Activated CD4-positive, alpha-beta T cell treated with anti-CD3 and anti-CD28 coated beads, Interleukin-2, amount 50 U/mL, for 4 hours (primary cell): ENCODE measurements at regions not wholly inside any gene's neighbourhood (a gene's known extent, or its start where the extent isn't known, plus 50 kb on each side); places are given as distances from the start of the nearest gene placed in this dataset.

Experiments
- DNase-seq, 2 experiments: peaks; one replicate each; pipeline ENCODE4 v3.0.0-alpha.2; 2020

GRCh38 chr13:39100996-39101738, 62.9 kb downstream of the NHLRC3 start:
- no peak for DNase-seq

- no peak for DNase-seq
These were observed 64.8 kb downstream of the NHLRC3 start for GRCh38 chr13:39102981-39103490.

GRCh38 chr13:39105110-39105509, 66.9 kb downstream of the NHLRC3 start:
- no peak for DNase-seq

- no peak for DNase-seq
These were observed 68.2 kb downstream of the NHLRC3 start for GRCh38 chr13:39106216-39107005.

- DNase-seq = no peak
These were observed 69.3 kb downstream of the NHLRC3 start for GRCh38 chr13:39107561-39107960.

- DNase-seq = no peak
These were observed 70.5 kb downstream of the NHLRC3 start for GRCh38 chr13:39108783-39109182.

- DNase-seq = no peak
These were observed 72.4 kb downstream of the NHLRC3 start for GRCh38 chr13:39110518-39111097.

GRCh38 chr13:39111145-39111544, 72.9 kb downstream of the NHLRC3 start:
- no peak for DNase-seq

- DNase-seq = no peak
These were observed 81.2 kb downstream of the NHLRC3 start for GRCh38 chr13:39119422-39119821.

GRCh38 chr13:39123578-39123977, 85.3 kb downstream of the NHLRC3 start:
- no peak for DNase-seq

- DNase-seq = no peak
These were observed 91.0 kb downstream of the NHLRC3 start for GRCh38 chr13:39129213-39129612.

- DNase-seq = no peak
These were observed 92.0 kb downstream of the NHLRC3 start for GRCh38 chr13:39130301-39130700.

GRCh38 chr13:39132286-39133230, 94.3 kb downstream of the NHLRC3 start:
- no peak for DNase-seq

GRCh38 chr13:39133781-39134180, 95.5 kb downstream of the NHLRC3 start:
- no peak for DNase-seq

- no peak for DNase-seq
These were observed 96.3 kb downstream of the NHLRC3 start for GRCh38 chr13:39134574-39134973.

- no peak for DNase-seq
These were observed 106.1 kb downstream of the NHLRC3 start for GRCh38 chr13:39144391-39144790.

- DNase-seq = peak in 1 of 2 experiments; percentile 3
These were observed 106.8 kb downstream of the NHLRC3 start for GRCh38 chr13:39144941-39145533.

GRCh38 chr13:39148513-39148961, 110.3 kb downstream of the NHLRC3 start:
- no peak for DNase-seq

GRCh38 chr13:39149896-39150295, 111.6 kb downstream of the NHLRC3 start:
- DNase-seq = no peak

GRCh38 chr13:39154041-39154440, 115.8 kb downstream of the NHLRC3 start:
- no peak for DNase-seq

- no peak for DNase-seq
These were observed 121.1 kb downstream of the NHLRC3 start for GRCh38 chr13:39159393-39159792.

GRCh38 chr13:39159846-39160370, 121.7 kb downstream of the NHLRC3 start:
- DNase-seq = no peak
